ENCODE measurements at regions not wholly inside any gene's neighbourhood (a gene's known extent, or its start where the extent isn't known, plus 50 kb on each side); places are given as distances from the start of the nearest gene placed in this dataset.
"Not testable (repeated sequence)": the region's sequence is repeated elsewhere in the genome, so short reads cannot be mapped to it uniquely, and the experiment has no call there.

DNA sequence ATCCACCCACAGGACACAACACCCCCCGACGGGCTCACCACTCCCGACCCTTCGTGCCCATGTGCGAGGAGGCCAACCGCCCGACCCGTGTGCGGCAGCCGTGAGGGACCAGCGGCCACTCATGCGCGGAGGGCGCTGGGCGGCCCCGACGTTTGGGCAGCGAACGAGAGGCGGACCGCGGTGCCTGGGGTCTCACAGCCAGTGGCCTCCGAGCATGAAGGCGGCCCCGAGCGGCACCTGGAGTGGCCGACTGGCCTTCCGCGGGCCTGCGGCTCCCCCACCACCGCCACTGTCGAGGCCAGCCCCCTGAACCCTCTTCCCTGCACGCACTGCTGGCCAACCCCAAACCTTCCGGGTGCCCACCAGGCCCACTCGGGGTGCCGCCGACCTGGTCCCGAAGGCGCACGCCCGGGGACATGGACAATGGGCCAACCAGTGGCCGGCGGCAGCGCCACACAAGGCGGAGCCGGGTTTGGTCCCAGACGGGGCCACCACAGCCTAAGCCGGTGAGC is 4274.9 kb upstream of the OR11H1 start:
- ATAC-seq (ENCODE audit: poor library complexity) (no peak), DNase-seq (peak in 4 of 14 experiments; percentile 0 to 20 (median 0))
- H3K4me3 ChIP-seq (ENCODE audit: low read length): no peak overlapping the region
- no peaks in the 10 kb centered on the region for H3K27me3 ChIP-seq (ENCODE audit: control insufficient read depth in 1 of 2, insufficient read depth in 2 of 2, low read length in 2 of 2)
- CTCF ChIA-PET: no interaction called here
- TF ChIP-seq, protein P1, sequence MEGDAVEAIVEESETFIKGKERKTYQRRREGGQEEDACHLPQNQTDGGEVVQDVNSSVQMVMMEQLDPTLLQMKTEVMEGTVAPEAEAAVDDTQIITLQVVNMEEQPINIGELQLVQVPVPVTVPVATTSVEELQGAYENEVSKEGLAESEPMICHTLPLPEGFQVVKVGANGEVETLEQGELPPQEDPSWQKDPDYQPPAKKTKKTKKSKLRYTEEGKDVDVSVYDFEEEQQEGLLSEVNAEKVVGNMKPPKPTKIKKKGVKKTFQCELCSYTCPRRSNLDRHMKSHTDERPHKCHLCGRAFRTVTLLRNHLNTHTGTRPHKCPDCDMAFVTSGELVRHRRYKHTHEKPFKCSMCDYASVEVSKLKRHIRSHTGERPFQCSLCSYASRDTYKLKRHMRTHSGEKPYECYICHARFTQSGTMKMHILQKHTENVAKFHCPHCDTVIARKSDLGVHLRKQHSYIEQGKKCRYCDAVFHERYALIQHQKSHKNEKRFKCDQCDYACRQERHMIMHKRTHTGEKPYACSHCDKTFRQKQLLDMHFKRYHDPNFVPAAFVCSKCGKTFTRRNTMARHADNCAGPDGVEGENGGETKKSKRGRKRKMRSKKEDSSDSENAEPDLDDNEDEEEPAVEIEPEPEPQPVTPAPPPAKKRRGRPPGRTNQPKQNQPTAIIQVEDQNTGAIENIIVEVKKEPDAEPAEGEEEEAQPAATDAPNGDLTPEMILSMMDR (IDR thresholded peaks at IDR 0.05): no peak
- Mint-ChIP-seq H3K27ac (no peak overlapping the region), H3K4me3 (no peak overlapping the region), H3K36me3 (ENCODE audit: low read depth) (no peaks in the 10 kb centered on the region), H3K9me3 (no peaks in the 10 kb centered on the region), H3K27me3 (no peaks in the 10 kb centered on the region), H3K4me1 (ENCODE audit: low read depth) (no peaks in the 10 kb centered on the region)
- no peaks in the 10 kb centered on the region for H3K4me1 ChIP-seq (ENCODE audit: insufficient read depth, low read length)
- H3K9me3 ChIP-seq (ENCODE audit: control insufficient read depth in 1 of 2, insufficient read depth in 1 of 2, low read length in 2 of 2): peaks cover 0 to 7% of the 10 kb centered on the region in 2 experiments
- H3K36me3 ChIP-seq (ENCODE audit: insufficient read depth, low read length): no peaks in the 10 kb centered on the region
- H3K27ac ChIP-seq (ENCODE audit: low read depth in 1 of 2, low read length in 2 of 2): no peak overlapping the region
- intact Hi-C loops (cut with DNase I, micrococcal nuclease): no loop called here
- POLR2A ChIA-PET: no interaction called here

DNA sequence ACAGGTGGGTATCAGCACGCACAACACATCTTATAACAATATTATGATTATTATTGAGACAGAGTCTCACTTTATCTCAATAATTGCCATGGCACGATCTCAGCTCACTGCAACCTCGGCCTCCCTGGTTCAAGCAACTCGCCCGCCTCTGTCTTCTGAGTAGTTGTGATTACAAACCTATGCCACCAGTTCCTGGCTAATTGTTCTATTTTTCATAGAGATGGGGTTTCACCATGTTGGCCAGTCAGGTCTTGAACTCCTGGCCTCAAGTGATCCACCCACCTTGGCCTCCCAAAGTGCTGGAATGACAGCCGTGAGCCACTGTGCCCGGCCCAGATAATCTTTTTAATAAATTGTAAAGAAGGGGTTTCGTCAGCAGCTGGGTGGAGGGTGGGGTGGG is 4257.0 kb upstream of the OR11H1 start:
- H3K36me3 ChIP-seq (ENCODE audit: insufficient read depth, low read length); H3K4me3 Mint-ChIP-seq; H3K4me1 Mint-ChIP-seq (ENCODE audit: low read depth); H3K27ac Mint-ChIP-seq; CTCF ChIA-PET; H3K27ac ChIP-seq (ENCODE audit: low read depth in 1 of 2, low read length in 2 of 2); intact Hi-C loops (cut with DNase I, micrococcal nuclease); H3K4me1 ChIP-seq (ENCODE audit: insufficient read depth, low read length); H3K36me3 Mint-ChIP-seq (ENCODE audit: low read depth); H3K27me3 Mint-ChIP-seq; H3K9me3 ChIP-seq (ENCODE audit: control insufficient read depth in 1 of 2, insufficient read depth in 1 of 2, low read length in 2 of 2); H3K27me3 ChIP-seq (ENCODE audit: control insufficient read depth in 1 of 2, insufficient read depth in 2 of 2, low read length in 2 of 2); H3K9me3 Mint-ChIP-seq; DNase-seq; H3K4me3 ChIP-seq (ENCODE audit: low read length); ATAC-seq (ENCODE audit: poor library complexity); POLR2A ChIA-PET: not testable (repeated sequence)

DNA sequence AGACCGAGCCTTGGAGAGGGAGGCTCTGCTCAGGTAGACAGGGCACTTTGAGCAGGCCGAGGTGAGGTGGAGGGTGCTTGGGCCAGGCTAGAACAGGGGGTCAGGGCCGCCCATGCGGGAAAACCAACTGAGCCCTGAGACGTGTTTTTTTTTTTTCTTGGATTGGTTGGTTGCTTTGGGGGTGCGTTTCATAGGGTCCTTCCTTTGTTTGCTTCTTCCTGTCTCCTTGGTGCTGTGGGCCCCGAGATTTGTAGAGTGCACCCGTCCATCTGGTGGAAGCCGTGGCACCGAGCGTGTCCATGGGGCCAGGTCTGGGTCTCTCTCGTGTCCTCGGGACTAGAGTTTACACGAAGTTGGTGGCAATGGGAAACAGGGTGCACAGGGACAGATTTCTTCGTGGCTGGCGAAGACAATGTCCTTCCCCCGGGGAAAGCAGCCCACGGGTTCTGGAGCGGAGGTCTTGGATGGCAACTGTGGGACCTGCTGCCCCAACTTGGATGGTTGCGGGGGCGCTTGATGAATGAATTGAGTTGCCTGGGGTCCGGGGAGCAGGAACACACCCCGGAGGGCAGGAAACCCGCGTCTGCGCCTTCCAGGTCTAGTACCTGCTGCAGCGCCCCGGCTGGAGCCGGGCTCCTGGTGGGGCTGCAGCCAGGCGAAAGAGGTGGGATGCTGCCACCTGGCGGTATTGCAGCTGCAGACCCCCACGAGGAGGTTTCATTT is 4242.7 kb upstream of the OR11H1 start:
- DNase-seq: peak in 1 of 14 experiments; percentile 31
- H3K27ac Mint-ChIP-seq; H3K4me3 Mint-ChIP-seq; intact Hi-C loops (cut with DNase I, micrococcal nuclease); H3K4me1 ChIP-seq (ENCODE audit: insufficient read depth, low read length); ATAC-seq (ENCODE audit: poor library complexity); H3K27me3 Mint-ChIP-seq; H3K27ac ChIP-seq (ENCODE audit: low read depth in 1 of 2, low read length in 2 of 2); H3K4me3 ChIP-seq (ENCODE audit: low read length); H3K36me3 ChIP-seq (ENCODE audit: insufficient read depth, low read length); CTCF ChIA-PET; H3K9me3 Mint-ChIP-seq; H3K27me3 ChIP-seq (ENCODE audit: control insufficient read depth in 1 of 2, insufficient read depth in 2 of 2, low read length in 2 of 2); H3K4me1 Mint-ChIP-seq (ENCODE audit: low read depth); POLR2A ChIA-PET: not testable (repeated sequence)
- H3K36me3 Mint-ChIP-seq (ENCODE audit: low read depth): peaks cover 14% of the 10 kb centered on the region
- H3K9me3 ChIP-seq (ENCODE audit: control insufficient read depth in 1 of 2, insufficient read depth in 1 of 2, low read length in 2 of 2): peaks cover 3 to 25% of the 10 kb centered on the region in 2 experiments

DNA sequence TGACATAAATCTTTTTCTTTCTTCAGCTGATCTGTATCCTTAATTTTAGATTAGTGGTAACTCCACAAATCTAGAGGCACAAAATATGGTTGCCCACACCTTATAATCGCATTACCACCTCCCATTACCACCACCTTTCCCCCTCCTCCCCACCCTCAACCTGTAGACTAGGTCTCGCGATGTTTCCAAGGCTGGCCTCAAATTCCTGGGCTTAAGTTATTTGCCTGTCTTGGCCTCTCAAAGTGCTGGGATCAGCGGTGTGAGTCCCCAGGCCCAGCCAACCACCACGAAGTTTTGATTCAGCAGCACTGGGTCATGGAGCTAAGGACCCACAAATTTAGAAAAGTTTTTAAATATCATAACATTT is 4242.2 kb upstream of the OR11H1 start:
- H3K36me3 Mint-ChIP-seq (ENCODE audit: low read depth): peaks cover 14% of the 10 kb centered on the region
- H3K4me3 Mint-ChIP-seq; H3K4me1 ChIP-seq (ENCODE audit: insufficient read depth, low read length); H3K27ac Mint-ChIP-seq; POLR2A ChIA-PET; H3K4me3 ChIP-seq (ENCODE audit: low read length); H3K27me3 Mint-ChIP-seq; intact Hi-C loops (cut with DNase I, micrococcal nuclease); H3K27ac ChIP-seq (ENCODE audit: low read depth in 1 of 2, low read length in 2 of 2); DNase-seq; H3K9me3 Mint-ChIP-seq; ATAC-seq (ENCODE audit: poor library complexity); H3K27me3 ChIP-seq (ENCODE audit: control insufficient read depth in 1 of 2, insufficient read depth in 2 of 2, low read length in 2 of 2); H3K36me3 ChIP-seq (ENCODE audit: insufficient read depth, low read length); CTCF ChIA-PET; H3K4me1 Mint-ChIP-seq (ENCODE audit: low read depth): not testable (repeated sequence)
- peaks cover 3 to 25% of the 10 kb centered on the region in 2 experiments for H3K9me3 ChIP-seq (ENCODE audit: control insufficient read depth in 1 of 2, insufficient read depth in 1 of 2, low read length in 2 of 2)

DNA sequence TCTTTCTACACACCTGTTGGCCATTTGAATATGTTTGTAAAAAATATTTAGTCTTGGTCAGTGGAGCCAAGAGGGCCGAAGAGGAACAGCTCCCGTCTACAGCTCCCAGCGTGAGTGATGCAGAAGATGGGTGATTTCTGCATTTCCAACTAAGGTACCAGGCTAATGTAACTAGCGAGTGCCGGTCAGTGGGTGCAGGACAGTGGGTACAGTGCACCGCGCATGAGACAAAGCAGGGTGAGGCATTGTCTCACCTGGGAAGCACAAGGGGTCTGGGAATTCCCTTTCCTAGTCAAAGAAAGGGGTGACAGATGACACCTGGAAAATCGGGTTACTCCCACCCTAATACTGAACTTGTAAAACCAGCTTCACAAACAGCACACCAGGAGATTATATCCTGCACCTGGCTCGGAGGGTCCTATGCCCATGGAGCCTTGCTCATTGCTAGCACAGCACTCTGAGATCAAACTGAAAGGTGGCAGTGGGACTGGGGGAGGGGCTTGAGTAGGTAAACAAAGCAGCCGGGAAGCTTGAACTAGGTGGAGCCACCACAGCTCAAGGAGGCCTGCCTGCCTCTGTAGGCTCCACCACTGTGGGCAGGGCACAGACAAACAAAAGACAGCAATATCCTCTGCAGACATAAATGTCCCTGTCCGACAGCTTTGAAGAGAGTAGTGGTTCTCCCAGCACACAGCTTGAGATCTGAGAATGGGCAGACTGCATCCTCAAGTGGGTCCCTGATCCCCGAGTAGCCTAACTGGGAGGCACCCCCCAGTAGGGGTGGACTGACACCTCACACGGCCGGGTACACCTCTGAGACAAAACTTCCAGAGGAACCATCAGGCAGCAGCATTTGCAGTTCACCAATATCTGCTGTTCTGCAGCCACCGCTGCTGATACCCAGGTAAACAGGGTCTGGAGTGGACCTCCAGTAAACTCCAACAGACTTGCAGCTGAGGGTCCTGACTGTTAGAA is 4239.5 kb upstream of the OR11H1 start:
- H3K4me3 ChIP-seq (ENCODE audit: low read length); DNase-seq; H3K4me1 ChIP-seq (ENCODE audit: insufficient read depth, low read length); H3K36me3 ChIP-seq (ENCODE audit: insufficient read depth, low read length); ATAC-seq (ENCODE audit: poor library complexity); H3K4me1 Mint-ChIP-seq (ENCODE audit: low read depth); H3K4me3 Mint-ChIP-seq; H3K27me3 ChIP-seq (ENCODE audit: control insufficient read depth in 1 of 2, insufficient read depth in 2 of 2, low read length in 2 of 2); H3K27ac Mint-ChIP-seq; H3K27ac ChIP-seq (ENCODE audit: low read depth in 1 of 2, low read length in 2 of 2); POLR2A ChIA-PET; intact Hi-C loops (cut with DNase I, micrococcal nuclease); H3K27me3 Mint-ChIP-seq; CTCF ChIA-PET: not testable (repeated sequence)
- peaks cover 3 to 25% of the 10 kb centered on the region in 2 experiments for H3K9me3 ChIP-seq (ENCODE audit: control insufficient read depth in 1 of 2, insufficient read depth in 1 of 2, low read length in 2 of 2)
- H3K9me3 Mint-ChIP-seq: peaks cover 24% of the 10 kb centered on the region
- peaks cover 14% of the 10 kb centered on the region for H3K36me3 Mint-ChIP-seq (ENCODE audit: low read depth)

DNA sequence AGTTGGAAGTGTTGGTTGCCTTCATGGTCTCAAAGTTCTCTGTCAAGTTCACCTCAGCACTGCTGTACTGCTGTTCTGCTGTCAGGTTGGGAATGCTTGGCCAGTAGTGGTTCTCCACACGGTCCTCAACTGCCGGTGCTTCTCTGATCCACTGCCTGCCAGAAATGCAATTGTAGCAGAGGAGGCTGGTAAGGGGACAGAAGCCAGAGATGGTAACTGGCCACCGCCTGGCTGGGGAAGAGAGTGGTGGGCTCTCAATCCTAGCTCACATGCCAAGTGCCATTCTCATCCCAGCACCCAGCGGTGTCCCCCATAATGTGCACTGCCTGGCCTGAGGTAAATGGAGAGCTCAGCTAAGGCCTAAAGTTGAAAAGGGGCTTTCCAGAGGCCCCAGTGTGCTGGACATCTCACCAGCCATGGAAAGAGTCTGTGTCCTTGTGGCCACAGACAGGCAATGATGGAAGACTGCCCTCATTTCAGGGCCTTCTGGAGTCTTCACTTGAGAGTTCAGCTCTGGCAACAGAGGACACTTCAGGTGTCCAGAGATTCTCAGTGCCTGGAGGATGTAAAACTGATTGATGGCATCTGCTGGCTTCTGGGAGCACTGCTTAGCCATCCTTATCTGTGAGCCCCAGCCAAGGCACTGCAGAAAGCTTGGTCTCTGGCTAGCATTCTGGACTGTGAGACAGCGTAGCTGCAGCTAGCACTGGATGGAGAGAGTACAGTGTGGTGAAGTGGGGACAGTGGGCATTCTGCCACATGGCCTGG is 4229.7 kb upstream of the OR11H1 start:
- POLR2A ChIA-PET; H3K4me3 Mint-ChIP-seq; H3K27me3 Mint-ChIP-seq; H3K4me3 ChIP-seq (ENCODE audit: low read length); H3K27ac ChIP-seq (ENCODE audit: low read depth in 1 of 2, low read length in 2 of 2); ATAC-seq (ENCODE audit: poor library complexity); H3K27me3 ChIP-seq (ENCODE audit: control insufficient read depth in 1 of 2, insufficient read depth in 2 of 2, low read length in 2 of 2); H3K36me3 Mint-ChIP-seq (ENCODE audit: low read depth); CTCF ChIA-PET; H3K36me3 ChIP-seq (ENCODE audit: insufficient read depth, low read length); DNase-seq; H3K27ac Mint-ChIP-seq; H3K4me1 ChIP-seq (ENCODE audit: insufficient read depth, low read length); intact Hi-C loops (cut with DNase I, micrococcal nuclease); H3K4me1 Mint-ChIP-seq (ENCODE audit: low read depth): not testable (repeated sequence)
- H3K9me3 ChIP-seq (ENCODE audit: control insufficient read depth in 1 of 2, insufficient read depth in 1 of 2, low read length in 2 of 2): peaks cover 11 to 23% of the 10 kb centered on the region in 2 experiments
- peaks cover 19% of the 10 kb centered on the region for H3K9me3 Mint-ChIP-seq

Data from CD4-positive, alpha-beta T cell (primary cell).